Stimulated activated CD8-positive, alpha-beta memory T cell treated with anti-CD3 and anti-CD28 coated beads, Interleukin-2, amount 100 ng/mL, for 48 hours (primary cell): ENCODE measurements at regions not wholly inside any gene's neighbourhood (a gene's known extent, or its start where the extent isn't known, plus 50 kb on each side); places are given as distances from the start of the nearest gene placed in this dataset.

Experiments used
- DNase-seq, 2 donors: peaks; one replicate each; pipeline ENCODE4 v3.0.0-alpha.2; 2020; ENCODE audit warnings: low read depth in 2 of 2

DNA sequence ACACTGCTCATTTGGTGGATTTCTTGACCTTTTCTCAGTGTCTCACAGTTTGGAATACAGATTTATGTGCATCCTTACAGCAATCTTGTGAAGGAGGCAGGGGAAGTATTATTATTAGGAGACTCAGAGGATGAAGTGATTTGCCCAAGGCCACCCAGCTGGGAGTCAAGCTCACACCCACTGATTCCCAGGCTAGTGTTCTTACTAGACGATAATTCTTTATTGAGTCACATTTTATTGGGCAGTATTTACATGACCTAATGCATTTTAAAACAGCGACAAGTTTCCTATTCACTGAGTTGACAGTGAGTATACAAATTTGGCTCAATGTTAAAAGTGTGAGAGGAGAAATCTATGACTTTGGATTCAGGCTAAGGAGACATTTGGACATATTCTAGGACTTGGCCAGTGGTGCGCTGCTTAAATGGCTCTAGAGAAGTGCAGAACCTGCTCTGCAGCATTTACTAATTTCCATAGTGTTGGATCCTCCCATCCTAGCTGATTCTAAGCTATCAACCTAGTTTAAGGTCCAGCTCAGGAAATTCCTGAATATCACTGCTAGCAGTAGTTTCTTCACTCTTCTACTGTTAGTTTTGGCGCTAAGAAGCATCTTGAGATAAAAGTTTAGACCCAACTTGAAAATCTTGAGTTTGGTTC, 199.3 kb downstream of the MTX2 start:
- DNase-seq = no peak

DNA sequence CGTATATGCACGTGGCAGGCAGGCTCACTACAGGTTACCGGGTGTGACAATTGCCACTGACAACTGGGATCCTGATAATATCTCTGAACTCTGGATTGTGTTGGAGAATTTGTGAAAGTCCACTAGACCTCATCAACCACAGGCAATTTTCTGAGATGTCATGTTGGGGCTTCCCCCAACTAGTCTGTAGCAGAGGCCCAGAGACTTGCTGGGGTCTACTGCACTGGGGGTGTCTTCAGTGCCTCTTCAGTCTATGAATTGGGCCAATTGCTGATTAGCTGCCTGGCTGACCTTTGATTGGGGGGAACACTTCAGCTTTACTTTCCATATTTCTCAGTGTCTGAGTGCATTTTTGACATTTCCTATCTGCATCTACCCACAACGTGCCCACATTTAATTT, 201.5 kb downstream of the MTX2 start:
- no peak for DNase-seq

- no peak for DNase-seq
Observed at GRCh38 chr2:176471949-176472348, 202.7 kb downstream of the MTX2 start.

GRCh38 chr2:176473177-176473576, 203.9 kb downstream of the MTX2 start:
- DNase-seq = no peak

- no peak for DNase-seq
Observed at GRCh38 chr2:176473851-176474250, 204.6 kb downstream of the MTX2 start.

DNA sequence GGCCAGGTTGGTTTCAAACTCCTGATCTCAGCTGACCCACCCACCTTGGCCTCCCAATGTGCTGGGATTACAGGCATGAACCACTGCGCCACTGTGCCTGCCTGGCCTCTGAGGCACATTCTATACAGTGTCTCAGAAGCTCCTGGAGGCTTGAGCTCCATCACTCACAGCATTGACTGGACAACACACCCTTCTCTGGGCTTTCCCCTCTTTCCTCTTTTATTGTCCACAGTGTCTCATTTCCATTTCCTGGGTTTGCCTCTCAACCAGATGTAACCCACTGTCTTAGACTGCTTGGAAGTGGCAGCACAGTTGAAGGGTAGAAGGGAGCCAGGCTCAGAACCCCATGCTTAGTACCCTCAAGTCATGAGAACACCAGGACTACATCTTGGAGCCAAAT, 208.1 kb downstream of the MTX2 start:
- no peak for DNase-seq

- DNase-seq = no peak
Observed at GRCh38 chr2:176479961-176480360, 210.7 kb downstream of the MTX2 start.

DNA sequence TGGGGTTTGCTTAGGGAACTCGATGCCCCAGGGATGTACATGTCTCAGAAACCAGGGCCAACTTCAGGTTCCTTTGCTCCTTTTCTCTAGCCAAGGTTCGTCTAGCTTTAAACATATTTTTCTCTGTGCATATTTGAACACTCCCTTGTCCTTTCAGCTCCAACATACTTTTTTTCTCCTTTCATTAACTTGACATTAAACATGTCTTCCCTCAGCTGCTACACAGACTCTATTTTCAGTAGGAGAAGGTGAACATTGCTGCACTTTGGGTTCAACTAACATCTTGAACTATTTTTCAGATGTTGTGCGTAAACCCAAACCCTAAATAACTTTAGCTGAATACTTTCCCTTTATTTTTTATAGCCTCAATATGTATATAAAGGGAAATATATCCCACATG, 212.9 kb downstream of the MTX2 start:
- DNase-seq = no peak

- DNase-seq = no peak
Observed at GRCh38 chr2:176483476-176483875, 214.2 kb downstream of the MTX2 start.

DNA sequence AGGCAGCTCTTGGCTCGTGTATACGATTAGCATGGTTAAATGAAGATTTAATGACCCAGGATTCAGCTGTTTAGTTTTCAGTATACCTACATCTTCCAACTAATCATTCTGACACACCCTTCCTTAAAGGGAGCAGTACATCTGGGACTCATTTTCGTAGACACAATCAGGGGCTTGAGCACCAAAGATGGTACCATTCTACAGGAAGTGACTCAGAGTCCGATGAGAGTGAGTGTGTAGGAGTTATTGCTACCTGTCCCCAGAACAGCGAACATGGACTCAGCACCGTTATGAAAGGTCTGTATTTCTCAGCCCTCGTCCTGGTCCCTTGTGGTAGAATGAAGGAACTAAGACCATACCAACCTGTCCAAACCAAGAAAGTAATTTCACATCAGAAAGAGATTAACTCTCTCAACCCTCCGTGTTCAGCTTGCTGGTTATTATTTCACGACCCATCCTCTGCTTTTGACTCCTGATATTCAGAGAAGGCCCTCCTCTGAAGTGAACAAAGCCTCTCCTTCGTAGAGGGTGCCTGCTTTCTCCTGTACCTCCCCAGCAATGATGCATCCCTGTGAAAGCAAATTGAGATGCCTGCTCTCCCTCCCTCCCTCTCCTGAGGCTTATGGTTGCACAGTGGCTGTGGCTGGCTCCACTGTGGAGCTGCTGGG, 214.8 kb downstream of the MTX2 start:
- no peak for DNase-seq

DNA sequence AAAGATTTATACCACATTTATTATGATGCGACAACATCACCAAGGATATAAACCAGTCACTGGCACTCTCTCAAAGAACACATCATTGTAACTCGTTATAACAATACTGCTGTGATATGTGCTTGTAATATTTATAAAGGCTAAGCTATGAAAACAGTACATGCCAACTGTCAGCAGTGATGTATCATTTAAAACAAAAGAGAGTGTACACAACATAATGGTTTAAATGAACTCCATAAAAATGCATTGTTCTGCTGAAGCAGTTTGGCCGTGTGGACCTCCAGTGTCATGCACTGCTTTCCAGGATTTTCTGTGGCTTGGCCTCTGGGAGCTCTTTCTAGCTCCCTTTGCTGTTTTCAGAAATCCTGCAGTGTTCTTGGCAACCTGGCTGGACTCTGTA, 215.6 kb downstream of the MTX2 start:
- no peak for DNase-seq

DNA sequence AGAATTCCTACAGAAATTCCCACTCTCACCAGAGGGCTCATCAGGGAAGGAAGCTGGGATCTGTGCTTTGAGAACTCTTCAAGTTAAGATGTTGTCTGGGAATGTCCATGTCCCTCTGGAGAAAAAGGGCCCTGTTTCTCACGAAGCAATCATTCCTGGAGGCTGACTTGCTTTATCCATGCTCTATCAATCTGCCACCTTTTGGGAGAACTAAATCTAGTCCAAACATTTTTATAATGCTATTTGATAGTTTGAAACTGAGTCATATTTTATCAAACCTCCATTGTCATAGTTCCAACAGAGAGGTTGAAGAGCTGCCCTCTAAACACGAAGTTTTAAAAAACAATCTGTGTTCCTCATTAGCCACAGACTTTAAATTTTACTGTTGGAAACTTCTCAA, 219.2 kb downstream of the MTX2 start:
- no peak for DNase-seq

GRCh38 chr2:176490061-176490861, 221.0 kb downstream of the MTX2 start:
- DNase-seq = no peak

DNA sequence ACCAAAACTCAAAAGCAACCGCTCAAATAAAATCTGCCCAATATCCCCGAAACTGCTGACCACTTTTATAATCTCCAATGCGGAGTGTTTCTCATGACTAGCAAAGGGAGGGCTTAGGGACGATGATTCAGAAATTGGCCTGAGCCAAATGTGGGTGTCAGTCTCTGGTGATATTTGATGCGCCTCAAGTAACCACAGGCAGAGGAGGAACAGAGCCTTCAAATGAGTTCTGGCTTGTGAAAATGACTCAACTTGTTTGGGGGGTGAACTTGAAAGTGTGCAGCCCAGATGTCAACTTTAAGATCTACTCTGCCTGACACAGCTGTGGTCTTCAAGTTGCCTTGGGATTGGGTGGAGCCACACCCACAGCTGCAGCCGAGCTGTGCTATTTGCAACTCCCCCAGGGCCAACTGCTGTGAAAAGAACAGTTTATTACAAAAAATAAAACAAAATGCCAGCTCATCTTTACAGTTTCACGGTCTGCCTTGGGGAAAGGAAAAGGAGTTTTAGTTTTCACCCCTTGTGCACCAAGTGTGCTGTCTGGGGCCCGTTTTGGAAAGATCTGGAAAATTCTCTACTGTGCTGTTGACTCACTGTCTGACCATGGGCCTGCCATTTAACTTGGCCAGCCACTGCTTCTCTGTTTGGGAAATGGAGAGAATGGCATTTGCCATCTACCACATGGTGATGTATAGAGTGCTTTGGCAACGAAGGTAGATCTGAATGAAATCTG, 222.1 kb downstream of the MTX2 start:
- DNase-seq = peak in 1 of 2 donors; percentile 24

DNA sequence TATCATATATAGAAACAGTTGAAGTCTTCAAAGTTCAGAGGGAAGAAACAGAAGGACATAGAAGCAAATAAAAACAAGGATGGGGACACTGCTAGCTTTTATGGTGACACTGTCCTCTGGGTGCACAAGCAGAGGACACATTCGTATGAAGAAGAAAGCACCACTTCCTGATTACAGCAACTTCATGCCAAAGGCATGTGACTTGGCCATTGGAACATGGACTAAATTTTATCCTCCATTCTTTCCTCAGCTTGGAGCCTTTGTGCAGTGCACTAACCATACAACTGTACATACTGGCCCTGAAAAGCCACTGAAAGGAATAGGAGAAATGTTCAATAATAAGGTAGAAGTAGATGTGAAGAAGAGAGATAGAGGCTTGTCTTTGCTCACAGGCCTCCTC, 223.3 kb downstream of the MTX2 start:
- DNase-seq = no peak

- DNase-seq = no peak
Observed at GRCh38 chr2:176493226-176493825, 224.1 kb downstream of the MTX2 start.

DNA sequence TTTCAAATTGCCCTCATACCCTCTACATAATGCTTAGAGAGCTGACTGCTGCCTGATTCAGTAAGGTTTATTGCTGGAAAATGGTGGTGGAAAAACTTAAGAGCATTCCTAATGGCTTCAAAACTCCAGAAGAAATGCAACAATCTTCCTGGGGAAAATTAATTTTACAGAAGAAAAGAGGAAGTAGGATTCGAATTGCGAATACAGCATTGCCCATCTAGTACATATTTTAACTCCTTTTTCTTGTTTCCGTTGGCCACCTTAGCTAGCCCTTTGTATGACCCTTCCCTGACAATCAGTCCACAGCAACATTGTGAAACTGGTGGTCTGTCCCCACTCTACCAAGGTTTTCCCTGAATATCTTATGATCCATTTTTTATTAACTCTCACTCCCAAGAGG, 224.7 kb downstream of the MTX2 start:
- no peak for DNase-seq

DNA sequence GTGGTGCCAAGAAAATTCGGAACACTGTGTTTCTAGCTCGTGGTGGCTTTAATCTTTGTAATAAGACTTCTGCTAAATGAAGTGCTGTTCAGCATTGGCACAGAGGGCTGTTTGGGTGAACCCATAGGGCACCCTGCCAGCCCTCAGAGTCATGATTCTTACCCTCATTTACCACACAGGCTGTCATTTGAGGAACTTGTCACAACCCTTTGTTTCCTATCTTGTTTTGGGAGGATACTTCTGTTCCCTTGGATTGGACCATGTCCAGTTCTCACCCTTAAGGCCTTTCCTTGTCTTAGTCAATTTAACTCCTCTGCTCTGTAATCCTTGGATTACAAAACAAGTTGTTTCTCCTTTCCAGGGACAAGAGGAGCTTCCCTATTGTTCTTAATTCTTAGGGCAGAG, 225.7 kb downstream of the MTX2 start:
- DNase-seq = no peak

- no peak for DNase-seq
Observed at GRCh38 chr2:176495826-176496225, 226.6 kb downstream of the MTX2 start.

DNA sequence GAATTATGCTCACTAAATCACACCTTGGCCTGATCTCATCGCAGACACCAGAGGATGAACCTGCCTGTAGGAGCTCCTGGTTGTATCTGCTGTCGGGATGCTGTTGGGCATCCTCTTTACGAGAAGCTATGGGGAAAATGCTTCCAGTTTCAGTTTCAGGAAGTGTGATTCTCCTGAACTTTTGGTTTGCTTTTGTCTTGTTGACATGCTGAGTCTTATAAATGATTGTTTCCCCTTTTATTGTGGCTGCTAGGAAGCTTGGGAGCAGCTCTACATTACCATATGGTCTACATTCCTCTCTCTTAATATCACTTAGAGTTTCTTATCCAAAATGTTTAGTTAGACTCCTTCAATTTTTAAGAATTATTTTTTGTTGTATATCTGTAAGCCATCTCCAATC, 227.5 kb downstream of the MTX2 start:
- DNase-seq = no peak

- no peak for DNase-seq
Observed at GRCh38 chr2:176500901-176501300, 231.7 kb downstream of the MTX2 start.

DNA sequence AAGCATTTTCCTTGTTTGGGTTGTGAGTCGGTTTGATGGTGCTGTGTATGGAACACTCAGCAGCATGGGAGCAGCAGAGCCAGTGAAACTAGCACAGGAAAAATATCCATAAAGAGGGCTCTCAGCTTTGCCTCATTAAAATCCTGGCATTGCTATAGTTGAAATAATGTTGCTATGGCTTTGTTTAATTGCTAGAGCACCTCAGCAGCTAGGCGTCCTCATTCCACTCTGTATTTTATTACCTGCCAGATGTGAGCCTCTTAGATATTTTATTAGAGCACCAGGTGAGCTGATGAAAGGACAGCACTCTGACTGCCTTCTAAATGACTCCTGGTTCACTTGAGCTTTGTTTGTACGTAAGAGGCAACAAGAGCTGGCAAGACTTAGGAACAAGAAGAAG, 232.4 kb downstream of the MTX2 start:
- DNase-seq = no peak
